OCI-LY3 (cell line): ENCODE measurements at regions not wholly inside any gene's neighbourhood (a gene's known extent, or its start where the extent isn't known, plus 50 kb on each side); places are given as distances from the start of the nearest gene placed in this dataset.

Experiments used
- CTCF ChIP-seq: fragments of 200-600, 300-600 bp; sonication (generic); IDR thresholded peaks from 2 replicates; pipeline ENCODE4 v1.5.1; 2014; ENCODE audit warnings: antibody characterized with exemption, low read length, low read depth
- EZH2phosphoT487 ChIP-seq: fragments of 200-600 bp; shearing (Covaris generic); IDR thresholded peaks from 2 replicates; pipeline ENCODE4 v1.6.1; 2018; ENCODE audit warnings: antibody characterized with exemption, mixed run types, low read depth

DNA sequence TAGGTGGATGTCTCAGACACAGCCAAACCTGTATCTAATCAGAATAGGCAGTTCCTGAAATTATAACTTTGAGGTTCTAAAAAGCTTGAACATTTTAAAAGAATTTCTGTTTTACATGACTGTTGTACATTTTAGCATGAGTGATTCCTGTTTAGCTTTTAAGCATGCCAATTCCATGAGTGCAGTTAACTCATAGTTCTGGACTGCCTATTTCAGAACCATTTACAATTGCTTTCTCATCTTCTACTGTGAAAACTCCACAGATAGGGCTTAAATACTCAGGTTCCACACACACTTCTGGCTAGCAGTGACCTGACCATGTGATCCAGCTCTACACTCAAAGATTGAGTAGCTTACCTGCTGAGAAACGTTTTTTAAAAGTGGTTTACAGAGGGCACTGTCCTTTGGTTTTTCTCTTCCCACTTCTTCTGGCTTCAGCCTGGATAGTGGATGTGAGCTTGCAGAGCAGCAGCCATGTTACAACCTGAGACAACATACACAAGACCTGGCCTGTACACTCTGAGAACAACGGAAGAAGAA is 280.8 kb downstream of the ANKRD50 start:
- TF ChIP-seq CTCF: no peak
- TF ChIP-seq EZH2phosphoT487: no peak
